ENCODE measurements at regions not wholly inside any gene's neighbourhood (a gene's known extent, or its start where the extent isn't known, plus 50 kb on each side); places are given as distances from the start of the nearest gene placed in this dataset.

DNA sequence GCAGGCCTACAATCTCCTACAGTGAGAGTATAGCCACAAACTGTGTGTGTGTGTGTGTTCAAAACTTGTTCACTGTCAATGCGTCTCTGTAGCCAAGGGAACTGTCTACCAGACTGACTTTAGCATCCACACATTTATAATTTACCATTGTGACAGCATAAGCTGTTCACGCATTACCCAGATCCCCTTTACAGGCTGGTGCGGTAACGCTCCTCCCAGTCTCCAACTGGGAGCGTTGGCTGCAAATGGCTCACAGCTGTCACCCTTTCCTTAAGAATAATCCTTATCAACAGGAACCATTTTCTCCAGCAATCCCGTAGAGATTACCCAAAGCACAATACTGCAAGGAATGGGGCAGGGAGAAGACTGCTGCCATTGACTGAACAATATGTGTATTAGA, 199.5 kb downstream of the GPAM start:
- TF ChIP-seq, protein P1, sequence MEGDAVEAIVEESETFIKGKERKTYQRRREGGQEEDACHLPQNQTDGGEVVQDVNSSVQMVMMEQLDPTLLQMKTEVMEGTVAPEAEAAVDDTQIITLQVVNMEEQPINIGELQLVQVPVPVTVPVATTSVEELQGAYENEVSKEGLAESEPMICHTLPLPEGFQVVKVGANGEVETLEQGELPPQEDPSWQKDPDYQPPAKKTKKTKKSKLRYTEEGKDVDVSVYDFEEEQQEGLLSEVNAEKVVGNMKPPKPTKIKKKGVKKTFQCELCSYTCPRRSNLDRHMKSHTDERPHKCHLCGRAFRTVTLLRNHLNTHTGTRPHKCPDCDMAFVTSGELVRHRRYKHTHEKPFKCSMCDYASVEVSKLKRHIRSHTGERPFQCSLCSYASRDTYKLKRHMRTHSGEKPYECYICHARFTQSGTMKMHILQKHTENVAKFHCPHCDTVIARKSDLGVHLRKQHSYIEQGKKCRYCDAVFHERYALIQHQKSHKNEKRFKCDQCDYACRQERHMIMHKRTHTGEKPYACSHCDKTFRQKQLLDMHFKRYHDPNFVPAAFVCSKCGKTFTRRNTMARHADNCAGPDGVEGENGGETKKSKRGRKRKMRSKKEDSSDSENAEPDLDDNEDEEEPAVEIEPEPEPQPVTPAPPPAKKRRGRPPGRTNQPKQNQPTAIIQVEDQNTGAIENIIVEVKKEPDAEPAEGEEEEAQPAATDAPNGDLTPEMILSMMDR (IDR thresholded peaks at IDR 0.05), result no peak
- TF ChIP-seq POLR2A (IDR thresholded peaks at IDR 0.05) (no peak), POLR2AphosphoS5 (IDR thresholded peaks at IDR 0.05) (no peak)
